Gastrocnemius medialis (tissue), 4 donors: ENCODE measurements at regions not wholly inside any gene's neighbourhood (a gene's known extent, or its start where the extent isn't known, plus 50 kb on each side); places are given as distances from the start of the nearest gene placed in this dataset.

Source experiments
- POLR2A ChIP-seq, 2 donors: fragments of 450-650 bp; IDR thresholded peaks; one replicate each; pipeline ENCODE4 v1.6.1; 2017; ENCODE audit warnings: antibody characterized with exemption in 2 of 2, mild to moderate bottlenecking in 2 of 2, moderate library complexity in 2 of 2
- TF ChIP-seq, protein P1 (sequence below), 5 experiments: fragments of 450-650 bp in 3 of 5; fragments of 200-600 bp in 2 of 5; sonication (generic) in 2 of 5; IDR thresholded peaks in 4 of 5; conservative IDR thresholded peaks in 1 of 5; 1 replicate in 4 of 5; 2 replicates in 1 of 5; pipeline ENCODE4 v1.5.1; 2016 to 2019; ENCODE audit warnings: antibody characterized with exemption in 5 of 5, mild to moderate bottlenecking in 3 of 5, moderate library complexity in 3 of 5

DNA sequence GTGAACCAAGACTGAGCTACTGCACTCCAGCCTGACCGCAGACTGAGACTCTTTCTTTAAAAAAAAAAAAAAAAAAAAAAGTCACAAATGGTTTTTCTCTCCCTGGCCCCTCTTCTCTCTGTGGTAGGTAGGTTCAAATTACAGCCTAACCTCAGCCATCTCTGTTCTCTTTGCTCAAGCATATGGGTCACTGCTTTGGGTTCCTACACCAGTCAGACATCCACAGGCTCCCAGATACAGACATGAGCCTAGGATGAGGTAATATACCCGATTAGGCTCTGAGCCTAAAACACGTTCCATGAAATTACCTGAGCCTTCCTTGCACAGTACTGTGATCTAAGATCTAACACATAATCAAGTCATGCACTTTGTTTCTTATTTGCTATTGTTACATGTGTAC, 90.5 kb upstream of the JAK1 start:
- TF ChIP-seq, protein P1, sequence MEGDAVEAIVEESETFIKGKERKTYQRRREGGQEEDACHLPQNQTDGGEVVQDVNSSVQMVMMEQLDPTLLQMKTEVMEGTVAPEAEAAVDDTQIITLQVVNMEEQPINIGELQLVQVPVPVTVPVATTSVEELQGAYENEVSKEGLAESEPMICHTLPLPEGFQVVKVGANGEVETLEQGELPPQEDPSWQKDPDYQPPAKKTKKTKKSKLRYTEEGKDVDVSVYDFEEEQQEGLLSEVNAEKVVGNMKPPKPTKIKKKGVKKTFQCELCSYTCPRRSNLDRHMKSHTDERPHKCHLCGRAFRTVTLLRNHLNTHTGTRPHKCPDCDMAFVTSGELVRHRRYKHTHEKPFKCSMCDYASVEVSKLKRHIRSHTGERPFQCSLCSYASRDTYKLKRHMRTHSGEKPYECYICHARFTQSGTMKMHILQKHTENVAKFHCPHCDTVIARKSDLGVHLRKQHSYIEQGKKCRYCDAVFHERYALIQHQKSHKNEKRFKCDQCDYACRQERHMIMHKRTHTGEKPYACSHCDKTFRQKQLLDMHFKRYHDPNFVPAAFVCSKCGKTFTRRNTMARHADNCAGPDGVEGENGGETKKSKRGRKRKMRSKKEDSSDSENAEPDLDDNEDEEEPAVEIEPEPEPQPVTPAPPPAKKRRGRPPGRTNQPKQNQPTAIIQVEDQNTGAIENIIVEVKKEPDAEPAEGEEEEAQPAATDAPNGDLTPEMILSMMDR (IDR thresholded peaks at IDR 0.05 in 4 of 5, conservative IDR thresholded peaks at IDR 0.05 in 1 of 5): no peak
- TF ChIP-seq POLR2A (IDR thresholded peaks at IDR 0.05): no peak
